ENCODE measurements at regions not wholly inside any gene's neighbourhood (a gene's known extent, or its start where the extent isn't known, plus 50 kb on each side); places are given as distances from the start of the nearest gene placed in this dataset.

DNA sequence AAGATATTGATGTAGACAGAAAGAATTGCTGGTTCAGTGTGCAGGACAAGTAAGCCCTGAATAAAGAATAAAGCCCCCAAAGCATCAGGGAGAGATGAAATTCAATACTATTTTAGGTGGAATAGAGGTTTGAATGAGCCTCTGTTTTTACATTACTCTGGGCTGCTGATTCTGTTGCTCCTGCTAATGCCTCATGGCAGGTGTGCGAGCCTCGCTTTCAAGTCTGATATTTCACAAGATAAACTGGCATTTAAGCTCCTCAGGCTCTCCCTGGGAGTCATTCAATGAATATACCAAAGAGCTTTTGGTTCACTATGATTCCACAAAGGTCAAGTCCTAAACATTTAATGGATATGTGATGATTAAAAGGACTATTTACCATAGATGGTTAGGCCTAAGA lies 601.0 kb upstream of the SLC39A10 start:
- TF ChIP-seq, protein P1, sequence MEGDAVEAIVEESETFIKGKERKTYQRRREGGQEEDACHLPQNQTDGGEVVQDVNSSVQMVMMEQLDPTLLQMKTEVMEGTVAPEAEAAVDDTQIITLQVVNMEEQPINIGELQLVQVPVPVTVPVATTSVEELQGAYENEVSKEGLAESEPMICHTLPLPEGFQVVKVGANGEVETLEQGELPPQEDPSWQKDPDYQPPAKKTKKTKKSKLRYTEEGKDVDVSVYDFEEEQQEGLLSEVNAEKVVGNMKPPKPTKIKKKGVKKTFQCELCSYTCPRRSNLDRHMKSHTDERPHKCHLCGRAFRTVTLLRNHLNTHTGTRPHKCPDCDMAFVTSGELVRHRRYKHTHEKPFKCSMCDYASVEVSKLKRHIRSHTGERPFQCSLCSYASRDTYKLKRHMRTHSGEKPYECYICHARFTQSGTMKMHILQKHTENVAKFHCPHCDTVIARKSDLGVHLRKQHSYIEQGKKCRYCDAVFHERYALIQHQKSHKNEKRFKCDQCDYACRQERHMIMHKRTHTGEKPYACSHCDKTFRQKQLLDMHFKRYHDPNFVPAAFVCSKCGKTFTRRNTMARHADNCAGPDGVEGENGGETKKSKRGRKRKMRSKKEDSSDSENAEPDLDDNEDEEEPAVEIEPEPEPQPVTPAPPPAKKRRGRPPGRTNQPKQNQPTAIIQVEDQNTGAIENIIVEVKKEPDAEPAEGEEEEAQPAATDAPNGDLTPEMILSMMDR (IDR thresholded peaks at IDR 0.05; ENCODE audit: low read length) = no peak
- no peak for TF ChIP-seq EZH2phosphoT487 (IDR thresholded peaks at IDR 0.05; ENCODE audit: low read length)
